ENCODE measurements at regions not wholly inside any gene's neighbourhood (a gene's known extent, or its start where the extent isn't known, plus 50 kb on each side); places are given as distances from the start of the nearest gene placed in this dataset.

- no peak for TF ChIP-seq NCOA1 (CRISPR knock-in tag; IDR thresholded peaks at IDR 0.05)
- peak; percentile 44 for TF ChIP-seq TEAD3 (CRISPR knock-in tag; optimal IDR thresholded peaks at IDR 0.05; ENCODE audit: borderline replicate concordance)
- TF ChIP-seq ZBTB14 (CRISPR knock-in tag; IDR thresholded peaks at IDR 0.05) = no peak
- no peak for TF ChIP-seq MED13 (CRISPR knock-in tag; IDR thresholded peaks at IDR 0.05)
- no peak for TF ChIP-seq HNF4G (IDR thresholded peaks at IDR 0.05; ENCODE audit: borderline replicate concordance, low read depth, low read length)
- TF ChIP-seq HNF4G (CRISPR knock-in tag; IDR thresholded peaks at IDR 0.05; ENCODE audit: borderline replicate concordance, low read depth) = no peak
- TF ChIP-seq NFE2 (CRISPR knock-in tag; IDR thresholded peaks at IDR 0.05) = no peak
- TF ChIP-seq ZNF556 (CRISPR knock-in tag; IDR thresholded peaks at IDR 0.05; ENCODE audit: borderline replicate concordance) = 0 out of 2 replicates have a peak, but pooled peaks have one; percentile 10
- TF ChIP-seq RARA (CRISPR knock-in tag; IDR thresholded peaks at IDR 0.05) = peak; percentile 77; the same call in 1 of the 2 replicates
- TF ChIP-seq MLX (CRISPR knock-in tag; IDR thresholded peaks at IDR 0.05) = 0 out of 2 replicates have a peak, but pooled peaks have one; percentile 12
- no peak for TF ChIP-seq CAMTA2 (CRISPR knock-in tag; IDR thresholded peaks at IDR 0.05; ENCODE audit: borderline replicate concordance)
- no peak for TF ChIP-seq GABPA (IDR thresholded peaks at IDR 0.05; ENCODE audit: low read depth, low read length)
- peak; percentile 29; the same call in 1 of the 2 replicates for TF ChIP-seq GABPA (CRISPR knock-in tag; IDR thresholded peaks at IDR 0.05; ENCODE audit: low read depth)
- TF ChIP-seq ZNF782 (CRISPR knock-in tag; IDR thresholded peaks at IDR 0.05; ENCODE audit: borderline replicate concordance) = peak; percentile 63; the same call in 1 of the 2 replicates
- 0 out of 2 replicates have a peak, but pooled peaks have one; percentile 24 for TF ChIP-seq ZNF580 (CRISPR knock-in tag; IDR thresholded peaks at IDR 0.05; ENCODE audit: borderline replicate concordance, low read depth)
- TF ChIP-seq CBX2 (IDR thresholded peaks at IDR 0.05; ENCODE audit: low read depth, low read length) = no peak
- no peak for TF ChIP-seq CBX2 (CRISPR knock-in tag; IDR thresholded peaks at IDR 0.05; ENCODE audit: low read depth)
- no peak for TF ChIP-seq HOXA9 (CRISPR knock-in tag; IDR thresholded peaks at IDR 0.05; ENCODE audit: borderline replicate concordance)
- TF ChIP-seq ZNF619 (CRISPR knock-in tag; IDR thresholded peaks at IDR 0.05) = 0 out of 2 replicates have a peak, but pooled peaks have one; percentile 25
- TF ChIP-seq ELF4 (CRISPR knock-in tag; IDR thresholded peaks at IDR 0.05; ENCODE audit: borderline replicate concordance) = no peak
- TF ChIP-seq ZNF317 (CRISPR knock-in tag; IDR thresholded peaks at IDR 0.05) = 0 out of 2 replicates have a peak, but pooled peaks have one; percentile 46
- peak; percentile 54; the same call in 1 of the 2 replicates for TF ChIP-seq GFI1 (CRISPR knock-in tag; IDR thresholded peaks at IDR 0.05; ENCODE audit: borderline replicate concordance)
- TF ChIP-seq ZNF160 (CRISPR knock-in tag; IDR thresholded peaks at IDR 0.05) = no peak
- TF ChIP-seq GABPB1 (CRISPR knock-in tag; IDR thresholded peaks at IDR 0.05) = peak; percentile 57
- TF ChIP-seq HMG20A (CRISPR knock-in tag; IDR thresholded peaks at IDR 0.05; ENCODE audit: borderline replicate concordance) = peak; percentile 60; the same call in 1 of the 2 replicates
- TF ChIP-seq FOXO1 (CRISPR knock-in tag; IDR thresholded peaks at IDR 0.05) = peak; percentile 81
- no peak for TF ChIP-seq HOXD1 (CRISPR knock-in tag; IDR thresholded peaks at IDR 0.05)
- TF ChIP-seq ZNF598 (CRISPR knock-in tag; IDR thresholded peaks at IDR 0.05; ENCODE audit: borderline replicate concordance) = 0 out of 2 replicates have a peak, but pooled peaks have one; percentile 28
These were observed 267.5 kb upstream of the RAB4A start (continued) for GRCh38 chr1:229003233-229004031.

All from HepG2 (cell line).